Breast epithelium (tissue), 4 donors: ENCODE measurements at regions not wholly inside any gene's neighbourhood (a gene's known extent, or its start where the extent isn't known, plus 50 kb on each side); places are given as distances from the start of the nearest gene placed in this dataset.
A peak's percentile ranks its signal among the peaks of the same experiment; 100 is the strongest.

Experiments
- DNase-seq, 2 donors: peaks; one replicate each; pipeline ENCODE4 v3.0.0-alpha.2; 2019; ENCODE audit warnings: low spot score in 2 of 2
- H3K27ac ChIP-seq, 2 donors: fragments of 200-600 bp; sonication (generic) in 1 of 2; one replicate each; pipeline ENCODE4 v1.5.1; 2016 to 2019; ENCODE audit warnings: mild to moderate bottlenecking in 1 of 2
- H3K27me3 ChIP-seq, 2 donors: fragments of 200-600 bp; sonication (generic) in 1 of 2; one replicate each; pipeline versions ENCODE4 v1.5.1 to v1.6.0; 2017 to 2019; ENCODE audit warnings: control low read depth in 1 of 2, mild to moderate bottlenecking in 1 of 2
- H3K36me3 ChIP-seq: fragments of 200-600 bp; one replicate; pipeline ENCODE4 v1.5.1; 2019
- H3K4me1 ChIP-seq, 2 donors: fragments of 200-600 bp; sonication (generic); one replicate each; pipeline ENCODE4 v1.5.1; 2016 to 2019; ENCODE audit warnings: control low read depth in 1 of 2
- H3K4me3 ChIP-seq, 3 donors: fragments of 200-600 bp; sonication (generic); 1 replicate in 2 of 3; 2 replicates in 1 of 3; pipeline ENCODE4 v1.5.1; 2016 to 2019; ENCODE audit warnings: mild to moderate bottlenecking in 3 of 3, moderate library complexity in 2 of 3
- H3K9me3 ChIP-seq, 2 donors: fragments of 200-600 bp; sonication (generic) in 1 of 2; one replicate each; pipeline ENCODE4 v1.5.1; 2016 to 2019; ENCODE audit warnings: control low read depth in 1 of 2
- POLR2A ChIP-seq: fragments of 450-650 bp; IDR thresholded peaks from one replicate; pipeline ENCODE4 v1.6.1; 2016; ENCODE audit warnings: antibody characterized with exemption, mild to moderate bottlenecking, moderate library complexity
- POLR2AphosphoS5 ChIP-seq, 3 donors: sonication (generic); formaldehyde crosslinking; IDR thresholded peaks; one replicate each; pipeline ENCODE4 v1.6.1; 2017; ENCODE audit warnings: antibody characterized with exemption in 3 of 3
- intact Hi-C: fragments of 100-400 bp; cut with DNase I; formaldehyde crosslinking; loops from one replicate; pipeline ENCODE4 v1.15.1; 2023; ENCODE audit warnings: low total_unique reads
- TF ChIP-seq, protein P1 (sequence below), 3 donors: fragments of 450-650 bp; IDR thresholded peaks; one replicate each; pipeline ENCODE4 v1.5.1; 2016 to 2017; ENCODE audit warnings: antibody characterized with exemption in 3 of 3, mild to moderate bottlenecking in 3 of 3, moderate library complexity in 3 of 3

DNA sequence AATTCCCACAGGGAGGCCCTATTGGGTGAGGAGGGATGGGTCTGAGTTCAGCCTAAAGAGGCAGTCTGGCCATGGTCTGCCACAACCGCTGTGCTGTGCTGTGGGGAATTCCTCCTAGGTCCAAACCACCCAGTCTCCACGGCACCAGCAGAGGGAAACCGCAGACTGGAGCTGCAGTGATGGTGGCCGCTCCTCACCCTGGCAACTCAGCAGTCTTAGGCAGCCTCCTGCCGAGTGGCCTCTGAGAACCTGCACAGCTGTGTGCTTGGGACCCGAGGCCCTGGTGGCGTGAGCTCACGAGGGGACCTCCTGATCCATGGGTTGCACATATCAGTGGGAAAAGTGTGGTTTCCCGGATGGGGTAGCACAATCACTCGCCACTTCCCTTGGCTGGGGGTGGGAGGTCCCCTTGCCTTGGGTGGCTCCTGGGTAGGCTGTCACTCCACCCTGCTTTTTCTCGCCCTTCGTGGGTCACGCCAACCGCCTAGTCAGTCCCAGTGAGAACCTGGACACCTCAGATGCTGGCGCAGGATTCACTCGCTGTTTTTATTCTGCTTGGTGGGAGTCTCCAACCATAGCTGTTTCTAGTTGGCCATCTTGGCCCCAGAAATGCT is 242.2 kb downstream of the CDH26 start:
- Histone ChIP-seq H3K36me3 (no peaks in the 10 kb centered on the region), H3K27ac (no peak overlapping the region), H3K9me3 (no peaks in the 10 kb centered on the region), H3K27me3 (no peaks in the 10 kb centered on the region), H3K4me3 (no peak overlapping the region), H3K4me1 (no peaks in the 10 kb centered on the region)
- TF ChIP-seq POLR2A (no peak), POLR2AphosphoS5 (IDR thresholded peaks at IDR 0.05) (no peak)
- TF ChIP-seq, protein P1, sequence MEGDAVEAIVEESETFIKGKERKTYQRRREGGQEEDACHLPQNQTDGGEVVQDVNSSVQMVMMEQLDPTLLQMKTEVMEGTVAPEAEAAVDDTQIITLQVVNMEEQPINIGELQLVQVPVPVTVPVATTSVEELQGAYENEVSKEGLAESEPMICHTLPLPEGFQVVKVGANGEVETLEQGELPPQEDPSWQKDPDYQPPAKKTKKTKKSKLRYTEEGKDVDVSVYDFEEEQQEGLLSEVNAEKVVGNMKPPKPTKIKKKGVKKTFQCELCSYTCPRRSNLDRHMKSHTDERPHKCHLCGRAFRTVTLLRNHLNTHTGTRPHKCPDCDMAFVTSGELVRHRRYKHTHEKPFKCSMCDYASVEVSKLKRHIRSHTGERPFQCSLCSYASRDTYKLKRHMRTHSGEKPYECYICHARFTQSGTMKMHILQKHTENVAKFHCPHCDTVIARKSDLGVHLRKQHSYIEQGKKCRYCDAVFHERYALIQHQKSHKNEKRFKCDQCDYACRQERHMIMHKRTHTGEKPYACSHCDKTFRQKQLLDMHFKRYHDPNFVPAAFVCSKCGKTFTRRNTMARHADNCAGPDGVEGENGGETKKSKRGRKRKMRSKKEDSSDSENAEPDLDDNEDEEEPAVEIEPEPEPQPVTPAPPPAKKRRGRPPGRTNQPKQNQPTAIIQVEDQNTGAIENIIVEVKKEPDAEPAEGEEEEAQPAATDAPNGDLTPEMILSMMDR (IDR thresholded peaks at IDR 0.05), result no peak
- no peak for DNase-seq
- intact Hi-C loops, result no loop called here

DNA sequence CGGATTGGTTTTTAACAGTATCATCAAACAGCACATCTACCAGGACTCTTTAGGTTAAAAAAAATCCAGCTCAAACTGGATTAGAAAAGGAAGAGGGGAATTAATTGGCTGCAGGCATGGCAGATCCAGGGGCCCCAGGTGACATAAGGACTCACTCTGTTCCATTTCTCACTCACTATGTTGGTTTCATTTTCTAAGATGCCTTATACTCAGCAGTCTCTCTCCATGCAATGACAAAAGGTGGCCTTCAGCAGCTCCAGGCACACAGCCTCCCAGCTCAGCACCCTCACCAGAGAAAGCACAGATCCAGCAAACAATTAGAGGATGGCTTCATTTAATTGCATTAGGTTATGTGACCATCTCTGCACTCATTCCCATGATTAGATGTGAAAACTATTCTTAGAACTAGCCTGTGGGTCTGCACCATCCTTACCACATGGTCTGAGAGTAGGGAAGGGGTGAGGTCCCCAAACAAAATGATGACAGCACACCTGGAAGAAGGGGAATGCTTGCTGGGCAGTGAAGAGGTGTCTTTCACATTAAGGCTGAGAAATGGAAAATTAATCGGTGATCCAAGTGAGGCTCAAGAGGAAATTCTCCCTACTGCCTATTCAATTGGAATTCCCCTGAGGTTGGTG is 243.1 kb downstream of the CDH26 start:
- Histone ChIP-seq H3K27me3 (no peaks in the 10 kb centered on the region), H3K27ac (peak overlapping the region in 1 of 2 donors; percentile 19), H3K4me1 (no peaks in the 10 kb centered on the region), H3K9me3 (no peaks in the 10 kb centered on the region), H3K4me3 (no peak overlapping the region), H3K36me3 (no peaks in the 10 kb centered on the region)
- TF ChIP-seq, protein P1 (IDR thresholded peaks at IDR 0.05), result no peak
- TF ChIP-seq POLR2AphosphoS5 (IDR thresholded peaks at IDR 0.05) (no peak), POLR2A (no peak)
- no peak for DNase-seq
- intact Hi-C loops, result no loop called here

DNA sequence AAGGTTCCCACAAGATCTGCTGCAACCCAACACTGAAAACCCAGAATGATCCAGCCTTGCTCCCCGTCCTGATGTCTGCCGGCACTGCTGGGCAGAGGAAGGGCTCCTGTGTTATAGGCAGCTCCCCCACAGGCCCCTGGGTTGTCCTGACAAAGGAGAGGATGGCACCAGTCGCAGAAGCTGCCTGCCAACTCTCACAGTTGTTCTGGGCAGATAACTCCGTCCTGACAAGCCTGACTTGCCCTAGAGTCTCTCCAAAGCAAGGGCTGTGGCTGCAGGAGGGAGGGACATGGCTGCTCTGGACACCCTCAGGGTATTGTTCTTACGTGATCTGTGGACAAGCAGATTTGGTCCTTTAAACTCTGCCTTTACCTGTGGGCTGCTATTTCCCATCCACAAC is 243.8 kb downstream of the CDH26 start:
- H3K4me3 ChIP-seq, result no peak overlapping the region
- H3K9me3 ChIP-seq, result no peaks in the 10 kb centered on the region
- H3K27me3 ChIP-seq, result no peaks in the 10 kb centered on the region
- DNase-seq, result no peak
- no peak for TF ChIP-seq POLR2AphosphoS5 (IDR thresholded peaks at IDR 0.05)
- TF ChIP-seq, protein P1 (IDR thresholded peaks at IDR 0.05), result no peak
- H3K4me1 ChIP-seq, result no peaks in the 10 kb centered on the region
- peak overlapping the region in 1 of 2 donors; percentile 19 for H3K27ac ChIP-seq
- no peaks in the 10 kb centered on the region for H3K36me3 ChIP-seq
- intact Hi-C loops, result no loop called here

DNA sequence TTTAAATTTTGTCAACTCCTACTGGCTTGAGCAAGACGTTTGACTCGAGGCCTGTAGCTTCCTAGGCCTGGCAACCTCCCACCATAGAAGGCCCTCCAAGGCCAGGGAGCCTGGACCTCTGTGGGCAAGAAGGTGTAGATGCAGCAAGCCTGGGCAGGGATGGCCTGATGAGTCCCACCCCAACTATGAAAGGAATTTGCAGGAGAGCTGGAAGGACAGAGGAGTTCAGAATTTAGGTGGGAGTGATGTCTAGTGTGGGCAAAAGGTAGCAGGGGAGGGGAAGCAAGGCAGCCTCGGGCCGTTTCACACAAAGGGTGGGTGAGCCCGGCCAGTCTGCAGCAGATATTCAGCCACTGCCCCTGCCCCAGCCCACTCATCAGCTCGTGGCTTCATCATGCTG is 245.2 kb downstream of the CDH26 start:
- H3K4me3 ChIP-seq, result no peak overlapping the region
- H3K9me3 ChIP-seq, result no peaks in the 10 kb centered on the region
- no peaks in the 10 kb centered on the region for H3K36me3 ChIP-seq
- DNase-seq, result peak in 1 of 2 donors; percentile 84
- H3K27ac ChIP-seq, result peak overlapping the region; percentile 38 to 61
- intact Hi-C loops, result no loop called here
- no peak for TF ChIP-seq POLR2AphosphoS5 (IDR thresholded peaks at IDR 0.05)
- TF ChIP-seq POLR2A, result no peak
- TF ChIP-seq, protein P1 (IDR thresholded peaks at IDR 0.05), result no peak
- no peaks in the 10 kb centered on the region for H3K4me1 ChIP-seq
- H3K27me3 ChIP-seq, result no peaks in the 10 kb centered on the region

DNA sequence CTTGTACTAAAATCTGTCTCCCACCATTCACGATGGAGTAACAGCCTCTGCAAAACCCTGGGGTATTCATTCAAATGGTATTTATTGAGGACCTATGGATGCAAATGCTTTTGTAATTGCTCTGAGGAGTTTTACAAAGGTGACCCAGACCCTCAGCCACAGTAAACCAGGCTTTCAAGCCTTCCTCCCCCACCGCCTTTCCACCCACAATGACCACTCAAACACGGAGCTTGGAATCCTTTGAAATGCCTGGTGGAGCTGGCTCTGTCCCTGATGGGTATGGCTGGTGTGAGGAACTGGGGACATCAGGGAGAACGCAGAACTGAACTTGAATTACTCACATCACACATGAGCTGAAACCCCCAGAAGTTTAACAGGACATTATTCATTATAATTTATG is 246.4 kb downstream of the CDH26 start:
- Histone ChIP-seq H3K4me3 (no peak overlapping the region), H3K9me3 (no peaks in the 10 kb centered on the region)

More for the DNA sequence above, 246.4 kb downstream of the CDH26 start:
- DNase-seq, result no peak
- TF ChIP-seq, protein P1 (IDR thresholded peaks at IDR 0.05), result no peak
- no peak for TF ChIP-seq POLR2AphosphoS5 (IDR thresholded peaks at IDR 0.05)
- no peak for TF ChIP-seq POLR2A
- H3K27me3 ChIP-seq, result no peaks in the 10 kb centered on the region
- no peaks in the 10 kb centered on the region for H3K4me1 ChIP-seq
- H3K27ac ChIP-seq, result no peak overlapping the region
- intact Hi-C loops, result no loop called here
- H3K36me3 ChIP-seq, result no peaks in the 10 kb centered on the region
